OCI-LY3 (cell line): ENCODE measurements at regions not wholly inside any gene's neighbourhood (a gene's known extent, or its start where the extent isn't known, plus 50 kb on each side); places are given as distances from the start of the nearest gene placed in this dataset.

Source experiments
- CTCF ChIP-seq: fragments of 200-600, 300-600 bp; sonication (generic); IDR thresholded peaks from 2 replicates; pipeline ENCODE4 v1.5.1; 2014; ENCODE audit warnings: antibody characterized with exemption, low read length, low read depth
- EZH2phosphoT487 ChIP-seq: fragments of 200-600 bp; shearing (Covaris generic); IDR thresholded peaks from 2 replicates; pipeline ENCODE4 v1.6.1; 2018; ENCODE audit warnings: antibody characterized with exemption, mixed run types, low read depth

- TF ChIP-seq CTCF, result no peak
- no peak for TF ChIP-seq EZH2phosphoT487
These were observed 580.8 kb upstream of the TENM3 start for GRCh38 chr4:181662383-181662782.
